IMR-90 (cell line): ENCODE measurements at regions not wholly inside any gene's neighbourhood (a gene's known extent, or its start where the extent isn't known, plus 50 kb on each side); places are given as distances from the start of the nearest gene placed in this dataset.
"Not testable (repeated sequence)": the region's sequence is repeated elsewhere in the genome, so short reads cannot be mapped to it uniquely, and the experiment has no call there.

Source experiments
- BHLHE40 ChIP-seq: fragments of 150-350 bp; IDR thresholded peaks from 2 replicates; pipeline ENCODE4 v1.6.1; 2016; ENCODE audit warnings: mild to moderate bottlenecking, low read depth, low read length
- CEBPB ChIP-seq: IDR thresholded peaks from 2 replicates; pipeline ENCODE4 v1.6.1; 2012; ENCODE audit warnings: low read depth, low read length, improper control_type of control experiment
- MAFK ChIP-seq: IDR thresholded peaks from 2 replicates; pipeline ENCODE4 v1.6.1; 2012; ENCODE audit warnings: low read depth, low read length, improper control_type of control experiment
- MXI1 ChIP-seq: IDR thresholded peaks from 2 replicates; pipeline ENCODE4 v1.6.1; 2012; ENCODE audit warnings: low read depth, mild to moderate bottlenecking, low read length, moderate library complexity, borderline replicate concordance
- NFE2L2 ChIP-seq: fragments of 150-350 bp; IDR thresholded peaks from 2 replicates; pipeline ENCODE4 v1.6.1; 2016; ENCODE audit warnings: low read depth, mild to moderate bottlenecking, low read length
- POLR2A ChIP-seq: IDR thresholded peaks from 2 replicates; pipeline ENCODE4 v1.6.1; 2012; ENCODE audit warnings: mild to moderate bottlenecking, low read depth, low read length
- RAD21 ChIP-seq: IDR thresholded peaks from 2 replicates; pipeline ENCODE4 v1.6.1; 2012; ENCODE audit warnings: low read length, improper control_type of control experiment
- RCOR1 ChIP-seq: IDR thresholded peaks from 2 replicates; pipeline ENCODE4 v1.6.1; 2012; ENCODE audit warnings: mild to moderate bottlenecking, low read length, improper control_type of control experiment; ENCODE audit not compliant: insufficient replicate concordance
- SMC3 ChIP-seq: fragments of 150-350 bp; IDR thresholded peaks from 2 replicates; pipeline ENCODE4 v1.6.1; 2016; ENCODE audit warnings: low read depth, mild to moderate bottlenecking, antibody characterized with exemption, low read length, moderate library complexity
- TF ChIP-seq, protein P1 (sequence below): conservative IDR thresholded peaks from 2 replicates; pipeline ENCODE4 v1.5.1; 2012; ENCODE audit warnings: mild to moderate bottlenecking, low read depth, low read length, improper control_type of control experiment
- TF ChIP-seq, protein P2 (sequence below): fragments of 150-350 bp; IDR thresholded peaks from 2 replicates; pipeline ENCODE4 v1.6.1; 2016; ENCODE audit warnings: low read depth, mild to moderate bottlenecking, low read length, moderate library complexity, borderline replicate concordance
- TF ChIP-seq, protein P3 (sequence below): fragments of 150-350 bp; IDR thresholded peaks from 2 replicates; pipeline ENCODE4 v1.6.1; 2017; ENCODE audit warnings: mild to moderate bottlenecking, antibody characterized with exemption, low read length, low read depth

DNA sequence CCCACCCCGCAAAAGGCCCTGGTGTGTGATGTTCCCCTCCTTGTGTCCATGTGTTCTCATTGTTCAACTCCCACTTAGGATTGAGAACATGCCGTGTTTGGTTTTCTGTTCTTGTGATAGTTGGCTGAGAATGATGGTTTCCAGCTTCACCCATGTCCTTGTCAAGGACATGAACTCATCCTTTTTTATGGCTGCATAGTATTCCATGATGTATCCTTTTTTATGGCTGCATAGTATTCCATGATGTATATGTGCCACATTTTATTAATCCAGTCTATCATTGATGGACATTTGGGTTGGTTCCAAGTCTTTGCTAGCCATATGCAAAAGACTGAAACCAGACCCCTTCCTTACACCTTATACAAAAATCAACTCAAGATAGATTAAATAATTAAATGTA is 95.0 kb downstream of the ATOH1 start:
- not testable (repeated sequence) for TF ChIP-seq RAD21, MXI1, RCOR1, CEBPB, POLR2A, NFE2L2, BHLHE40, SMC3, MAFK
- TF ChIP-seq, protein P1, sequence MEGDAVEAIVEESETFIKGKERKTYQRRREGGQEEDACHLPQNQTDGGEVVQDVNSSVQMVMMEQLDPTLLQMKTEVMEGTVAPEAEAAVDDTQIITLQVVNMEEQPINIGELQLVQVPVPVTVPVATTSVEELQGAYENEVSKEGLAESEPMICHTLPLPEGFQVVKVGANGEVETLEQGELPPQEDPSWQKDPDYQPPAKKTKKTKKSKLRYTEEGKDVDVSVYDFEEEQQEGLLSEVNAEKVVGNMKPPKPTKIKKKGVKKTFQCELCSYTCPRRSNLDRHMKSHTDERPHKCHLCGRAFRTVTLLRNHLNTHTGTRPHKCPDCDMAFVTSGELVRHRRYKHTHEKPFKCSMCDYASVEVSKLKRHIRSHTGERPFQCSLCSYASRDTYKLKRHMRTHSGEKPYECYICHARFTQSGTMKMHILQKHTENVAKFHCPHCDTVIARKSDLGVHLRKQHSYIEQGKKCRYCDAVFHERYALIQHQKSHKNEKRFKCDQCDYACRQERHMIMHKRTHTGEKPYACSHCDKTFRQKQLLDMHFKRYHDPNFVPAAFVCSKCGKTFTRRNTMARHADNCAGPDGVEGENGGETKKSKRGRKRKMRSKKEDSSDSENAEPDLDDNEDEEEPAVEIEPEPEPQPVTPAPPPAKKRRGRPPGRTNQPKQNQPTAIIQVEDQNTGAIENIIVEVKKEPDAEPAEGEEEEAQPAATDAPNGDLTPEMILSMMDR = not testable (repeated sequence)
- TF ChIP-seq, protein P2, sequence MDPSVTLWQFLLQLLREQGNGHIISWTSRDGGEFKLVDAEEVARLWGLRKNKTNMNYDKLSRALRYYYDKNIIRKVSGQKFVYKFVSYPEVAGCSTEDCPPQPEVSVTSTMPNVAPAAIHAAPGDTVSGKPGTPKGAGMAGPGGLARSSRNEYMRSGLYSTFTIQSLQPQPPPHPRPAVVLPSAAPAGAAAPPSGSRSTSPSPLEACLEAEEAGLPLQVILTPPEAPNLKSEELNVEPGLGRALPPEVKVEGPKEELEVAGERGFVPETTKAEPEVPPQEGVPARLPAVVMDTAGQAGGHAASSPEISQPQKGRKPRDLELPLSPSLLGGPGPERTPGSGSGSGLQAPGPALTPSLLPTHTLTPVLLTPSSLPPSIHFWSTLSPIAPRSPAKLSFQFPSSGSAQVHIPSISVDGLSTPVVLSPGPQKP = not testable (repeated sequence)
- TF ChIP-seq, protein P3, sequence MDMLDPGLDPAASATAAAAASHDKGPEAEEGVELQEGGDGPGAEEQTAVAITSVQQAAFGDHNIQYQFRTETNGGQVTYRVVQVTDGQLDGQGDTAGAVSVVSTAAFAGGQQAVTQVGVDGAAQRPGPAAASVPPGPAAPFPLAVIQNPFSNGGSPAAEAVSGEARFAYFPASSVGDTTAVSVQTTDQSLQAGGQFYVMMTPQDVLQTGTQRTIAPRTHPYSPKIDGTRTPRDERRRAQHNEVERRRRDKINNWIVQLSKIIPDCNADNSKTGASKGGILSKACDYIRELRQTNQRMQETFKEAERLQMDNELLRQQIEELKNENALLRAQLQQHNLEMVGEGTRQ = not testable (repeated sequence)
